NCI-H774 (cell line): ENCODE measurements at regions not wholly inside any gene's neighbourhood (a gene's known extent, or its start where the extent isn't known, plus 50 kb on each side); places are given as distances from the start of the nearest gene placed in this dataset.
"Not testable (repeated sequence)": the region's sequence is repeated elsewhere in the genome, so short reads cannot be mapped to it uniquely, and the experiment has no call there.

Experiments used
- DNase-seq: peaks from one replicate; lab custom pipeline; 2025; lab: John Stamatoyannopoulos, UW

DNA sequence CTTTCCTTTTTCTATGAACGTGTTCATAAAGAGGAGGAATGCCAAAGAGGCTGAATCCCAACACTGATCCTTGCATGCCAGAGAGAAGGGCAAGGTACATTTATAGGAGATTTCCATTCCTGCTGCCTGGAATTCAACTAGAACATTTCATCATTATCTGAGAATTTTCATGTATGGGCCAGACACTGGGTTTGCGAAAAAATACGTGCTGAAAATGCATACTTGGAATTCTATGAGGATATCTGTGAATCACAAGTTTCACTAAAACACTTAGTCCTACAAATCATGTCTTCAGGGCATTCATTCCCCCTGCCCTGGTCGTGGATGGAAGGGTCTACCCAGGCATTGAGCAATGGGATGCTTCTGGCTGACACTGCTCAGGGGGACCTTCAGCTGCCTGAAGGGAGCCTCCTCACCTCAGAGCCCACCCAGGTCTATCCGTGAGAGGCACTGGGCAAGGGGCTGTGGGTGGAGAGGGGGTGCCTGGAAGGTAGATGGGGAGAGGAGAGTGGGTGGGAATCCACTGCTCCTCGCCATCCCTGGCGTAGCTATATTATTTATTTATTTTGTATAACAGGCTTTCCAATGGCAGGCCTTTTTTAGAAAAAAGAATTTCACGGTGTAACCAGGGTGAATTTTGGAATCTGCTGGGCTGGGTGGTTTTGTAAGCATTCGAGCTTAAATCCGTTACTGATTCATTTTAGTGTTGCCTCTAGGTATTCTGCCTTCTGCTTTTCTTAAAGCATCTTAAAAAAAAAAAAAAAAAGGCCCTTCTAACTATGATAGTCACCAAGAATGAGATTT, 560.6 kb upstream of the ID2 start:
- DNase-seq = no peak

DNA sequence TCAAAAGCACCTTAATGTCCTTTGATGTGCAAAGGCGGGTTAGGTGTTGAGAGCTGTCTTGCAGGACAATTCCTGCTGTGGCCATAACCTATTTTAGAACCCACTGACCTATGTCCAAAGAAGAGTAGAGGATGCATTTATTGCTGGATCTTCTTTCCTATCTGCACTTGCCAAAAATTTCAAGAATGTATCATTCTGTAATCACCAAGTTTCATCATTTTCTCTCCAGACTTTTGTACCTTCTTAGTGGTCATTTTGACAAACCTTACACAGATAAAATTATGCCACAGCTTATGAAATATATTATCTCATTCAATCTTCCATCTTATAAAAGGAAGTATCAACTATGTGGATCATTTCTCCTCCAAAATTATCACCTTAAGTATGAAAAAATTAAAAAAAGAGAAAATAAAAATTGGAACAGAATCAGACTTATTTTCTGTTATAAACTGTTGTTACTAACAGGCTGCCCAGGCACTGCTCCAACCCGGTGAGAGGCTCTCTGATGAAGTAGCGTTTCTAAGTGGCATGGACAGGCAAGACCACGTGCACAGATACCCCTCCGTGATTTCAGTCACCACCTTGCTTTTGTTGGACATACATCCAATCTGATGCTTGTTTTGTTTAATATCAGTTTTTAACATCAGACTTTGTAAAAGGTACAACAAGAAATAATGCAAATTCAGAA, 559.9 kb upstream of the ID2 start:
- no peak for DNase-seq

GRCh38 chr2:8122520-8122919, 559.3 kb upstream of the ID2 start:
- DNase-seq = no peak

GRCh38 chr2:8123464-8123863, 558.4 kb upstream of the ID2 start:
- no peak for DNase-seq

- no peak for DNase-seq
These were observed 555.8 kb upstream of the ID2 start for GRCh38 chr2:8125741-8126711.

- DNase-seq = no peak
These were observed 555.1 kb upstream of the ID2 start for GRCh38 chr2:8126783-8127182.

DNA sequence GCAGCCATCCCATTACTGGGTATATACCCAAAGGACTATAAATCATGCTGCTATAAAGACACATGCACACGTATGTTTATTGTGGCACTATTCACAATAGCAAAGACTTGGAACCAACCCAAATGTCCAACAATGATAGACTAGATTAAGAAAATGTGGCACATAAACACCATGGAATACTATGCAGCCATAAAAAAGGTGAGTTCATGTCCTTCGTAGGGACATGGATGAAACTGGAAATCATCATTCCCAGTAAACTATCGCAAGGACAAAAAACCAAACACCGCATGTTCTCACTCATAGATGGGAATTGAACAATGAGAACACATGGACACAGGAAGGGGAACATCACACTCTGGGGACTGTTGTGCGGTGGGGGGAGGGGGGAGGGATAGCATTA, 550.4 kb upstream of the ID2 start:
- DNase-seq = not testable (repeated sequence)

- DNase-seq = no peak
These were observed 549.5 kb upstream of the ID2 start for GRCh38 chr2:8132351-8132831.

DNA sequence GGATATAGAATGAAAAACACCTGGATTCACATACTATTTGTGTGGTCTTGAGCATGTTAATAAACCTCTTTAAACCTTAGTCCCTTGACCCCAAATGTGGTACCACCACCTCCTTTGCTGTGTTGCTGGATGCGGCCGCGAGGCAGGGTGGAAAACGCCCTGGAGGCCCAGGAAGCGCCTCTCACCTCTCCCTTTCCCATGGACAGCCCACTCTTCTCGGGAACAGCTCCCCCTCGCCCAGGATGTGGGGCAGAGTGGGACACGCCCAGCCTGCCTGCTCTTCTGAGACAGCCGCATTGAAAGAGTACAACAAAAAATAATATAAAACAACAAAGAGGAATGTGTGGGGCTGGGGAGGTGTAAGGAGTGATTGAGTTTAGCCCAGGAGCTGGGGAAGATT, 549.0 kb upstream of the ID2 start:
- DNase-seq = no peak

- no peak for DNase-seq
These were observed 548.5 kb upstream of the ID2 start for GRCh38 chr2:8133363-8133762.

GRCh38 chr2:8133913-8134472, 547.9 kb upstream of the ID2 start:
- no peak for DNase-seq

GRCh38 chr2:8134473-8134932, 547.4 kb upstream of the ID2 start:
- peak; percentile 47 for DNase-seq

DNA sequence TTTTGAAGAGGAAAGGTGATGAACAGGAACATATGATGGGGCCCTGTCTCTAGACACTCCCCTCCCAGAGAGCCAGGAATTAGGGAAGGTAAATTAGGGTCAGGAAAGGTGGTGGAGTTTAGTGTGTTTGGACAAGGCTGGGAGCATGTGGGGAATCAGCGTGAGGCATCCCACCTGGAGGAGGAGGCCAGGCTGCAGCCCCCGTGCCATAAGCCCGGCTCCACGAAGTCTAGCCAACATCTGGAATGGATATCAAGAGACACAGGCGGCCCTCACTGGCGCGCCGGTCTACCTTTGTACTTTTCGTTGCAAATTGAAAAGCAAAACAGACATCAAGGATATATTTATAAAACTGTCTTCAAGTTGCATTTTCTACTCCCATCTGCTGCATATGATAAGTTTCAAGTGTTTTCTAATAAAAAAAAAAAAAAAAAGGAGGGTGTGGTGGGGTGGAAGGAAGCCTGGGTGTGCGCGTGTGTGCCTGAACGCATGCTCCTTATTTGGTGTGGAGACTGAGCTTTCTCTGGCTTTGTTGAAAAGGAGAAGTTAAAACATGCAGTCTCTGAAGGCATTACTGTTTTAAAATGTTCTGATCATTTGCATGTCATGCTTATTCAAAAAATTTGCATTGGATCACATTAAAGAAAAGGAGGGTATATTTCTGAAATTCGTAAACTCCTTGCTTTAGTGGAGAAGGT, 546.7 kb upstream of the ID2 start:
- no peak for DNase-seq

- DNase-seq = no peak
These were observed 544.1 kb upstream of the ID2 start for GRCh38 chr2:8137801-8138200.

GRCh38 chr2:8138525-8138922, 543.3 kb upstream of the ID2 start:
- no peak for DNase-seq

- DNase-seq = no peak
These were observed 542.8 kb upstream of the ID2 start for GRCh38 chr2:8138923-8139667.

- DNase-seq = no peak
These were observed 542.1 kb upstream of the ID2 start for GRCh38 chr2:8139668-8140200.

GRCh38 chr2:8141079-8141707, 540.7 kb upstream of the ID2 start:
- DNase-seq = no peak

DNA sequence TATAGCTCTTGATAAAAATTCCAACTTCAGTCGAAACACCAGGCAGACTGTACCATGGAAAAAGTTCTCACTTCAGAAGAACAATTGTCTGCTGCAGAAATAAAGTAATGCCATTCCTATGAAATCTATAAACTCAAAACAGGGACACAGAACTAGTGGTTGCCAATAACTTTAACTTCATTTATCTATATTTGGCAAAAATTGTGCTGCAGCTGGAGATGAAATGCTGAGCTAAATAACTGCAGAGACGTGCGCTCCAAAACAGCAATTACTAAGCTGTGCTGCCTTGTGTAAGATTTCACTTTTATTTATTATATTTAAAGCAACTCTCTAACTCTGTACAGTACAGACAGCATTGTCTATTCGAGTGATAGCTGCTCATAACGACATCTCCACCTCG, 540.1 kb upstream of the ID2 start:
- no peak for DNase-seq

DNA sequence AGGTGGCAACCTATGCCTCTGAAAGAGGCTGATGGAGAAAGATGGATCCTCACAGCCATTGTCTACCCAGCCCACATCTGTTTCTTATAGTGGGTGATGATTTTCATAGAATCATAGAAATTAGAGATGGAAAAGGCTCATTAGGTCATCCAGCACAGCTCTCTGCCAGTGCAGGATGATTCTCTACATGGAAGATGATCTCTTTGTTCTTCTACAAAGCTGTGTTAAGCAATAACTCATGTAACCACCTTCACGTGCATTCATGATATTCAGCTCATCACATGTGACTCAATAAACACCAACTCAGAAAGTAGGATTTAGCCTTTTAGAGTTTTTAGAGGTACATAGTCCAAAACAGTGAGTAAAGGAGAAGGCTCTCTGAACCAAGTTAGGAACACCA, 539.4 kb upstream of the ID2 start:
- DNase-seq = no peak
